GM12878 (cell line): ENCODE measurements at regions not wholly inside any gene's neighbourhood (a gene's known extent, or its start where the extent isn't known, plus 50 kb on each side); places are given as distances from the start of the nearest gene placed in this dataset.

Experiments
- ATAC-seq: fragments of 200-7000 bp; cut with Tn5 transposase; 3 replicates; pipeline ENCODE4 v1.9.1; 2020; ENCODE audit warnings: mild to moderate bottlenecking, moderate library complexity
- BruUV-seq: library from RNA; stranded (reverse); fragments of 400-500 nt; replicated peaks from 2 replicates; lab custom pipeline; 2021; lab: Mats Ljungman, UMichigan
- CTCF ChIA-PET: fragments of 300-600 bp; sonication (Branson Sonifier 250); formaldehyde crosslinking; extraction: SDS; loops from one replicate; lab custom pipeline; 2021; ENCODE audit warnings: inconsistent platforms; lab: Yijun Ruan, JAX
- POLR2A ChIA-PET: fragments of 350-600 bp; formaldehyde crosslinking; extraction: SDS; loops from one replicate; lab custom pipeline; 2021; ENCODE audit warnings: inconsistent platforms; lab: Charles Lee
- RAD21 ChIA-PET: fragments of 300-600 bp; sonication (Branson Sonifier 250); formaldehyde crosslinking; loops from one replicate; lab custom pipeline; 2023; ENCODE audit warnings: antibody characterized with exemption; ENCODE audit not compliant: unreplicated experiment; lab: Charles Lee
- SMC1A ChIA-PET: fragments of 300-600 bp; sonication (Branson Sonifier 250); formaldehyde crosslinking; loops from one replicate; lab custom pipeline; 2023; ENCODE audit not compliant: unreplicated experiment, uncharacterized antibody; lab: Charles Lee
- DNase-seq: peaks from one replicate; pipeline ENCODE4 v3.0.0-alpha.2; 2011; ENCODE audit warnings: low read depth, low spot score
- FAIRE-seq: peaks from 3 replicates; lab custom pipeline; 2011; peaks lifted over from hg19 to GRCh38; lab: Jason Lieb, UNC
- H2AFZ ChIP-seq: 2 replicates; pipeline ENCODE4 v1.6.0; 2011; ENCODE audit warnings: low read depth, low read length, control low read depth; ENCODE audit not compliant: control insufficient read depth
- H3K27ac ChIP-seq: 2 replicates; pipeline ENCODE4 v1.5.1; 2011; ENCODE audit warnings: control low read depth; ENCODE audit not compliant: control insufficient read depth, insufficient read depth
- H3K27me3 ChIP-seq, 2 experiments: replicated peaks in 1 of 2; 2 replicates each; pipeline versions ENCODE4 v1.6.0 to v1.6.1; 2011; ENCODE audit warnings: low read length in 1 of 2; ENCODE audit not compliant: control insufficient read depth in 2 of 2, insufficient read depth in 2 of 2
- H3K36me3 ChIP-seq, 2 experiments: 2 replicates each; pipeline ENCODE4 v1.5.1; 2011; ENCODE audit warnings: low read length in 1 of 2; ENCODE audit not compliant: control insufficient read depth in 2 of 2, insufficient read depth in 2 of 2
- H3K4me1 ChIP-seq: 2 replicates; pipeline ENCODE4 v1.6.1; 2011; ENCODE audit warnings: mild to moderate bottlenecking, low read length, moderate library complexity, mixed read lengths; ENCODE audit not compliant: control insufficient read depth, insufficient read depth
- H3K4me2 ChIP-seq: 2 replicates; pipeline ENCODE4 v1.6.0; 2011; ENCODE audit warnings: control low read depth; ENCODE audit not compliant: control insufficient read depth, insufficient read depth
- H3K4me3 ChIP-seq: fragments of 200-600 bp; sonication (generic); 2 replicates; pipeline ENCODE4 v1.5.1; 2016
- H3K79me2 ChIP-seq: 2 replicates; pipeline ENCODE4 v1.6.0; 2011; ENCODE audit warnings: low read length; ENCODE audit not compliant: control insufficient read depth, insufficient read depth
- H3K9ac ChIP-seq: 2 replicates; pipeline ENCODE4 v1.8.0; 2011; ENCODE audit warnings: low read length, control low read depth, mixed read lengths; ENCODE audit not compliant: control insufficient read depth, insufficient read depth
- H3K9me3 ChIP-seq: replicated peaks from 3 replicates; pipeline ENCODE4 v1.5.1; 2011; ENCODE audit warnings: mild to moderate bottlenecking, low read length; ENCODE audit not compliant: control insufficient read depth, insufficient read depth
- H4K20me1 ChIP-seq: 2 replicates; pipeline ENCODE4 v1.6.0; 2011; ENCODE audit not compliant: control insufficient read depth, insufficient read depth
- BACH1 ChIP-seq: fragments of 450-650 bp; IDR thresholded peaks from 2 replicates; pipeline ENCODE4 v1.6.1; 2017; ENCODE audit warnings: mild to moderate bottlenecking, borderline replicate concordance
- BRCA1 ChIP-seq: IDR thresholded peaks from 2 replicates; pipeline ENCODE4 v1.6.1; 2011; ENCODE audit warnings: low read depth, low read length, improper control_type of control experiment
- EED ChIP-seq: sonication (generic); IDR thresholded peaks from 2 replicates; pipeline ENCODE4 v1.6.1; 2016; ENCODE audit warnings: antibody characterized with exemption, low read depth
- EP300 ChIP-seq, 2 experiments: fragments of 150-350 bp in 1 of 2; IDR thresholded peaks; 2 replicates each; pipeline ENCODE4 v1.6.1; 2011 to 2012; ENCODE audit warnings: low read depth in 2 of 2, low read length in 2 of 2, borderline replicate concordance in 1 of 2, improper control_type of control experiment in 1 of 2, inconsistent platforms in 1 of 2; ENCODE audit not compliant: control insufficient read depth in 1 of 2
- NFYB ChIP-seq: IDR thresholded peaks from 2 replicates; pipeline ENCODE4 v1.6.1; 2011; ENCODE audit warnings: low read depth, mild to moderate bottlenecking, low read length, improper control_type of control experiment, moderate library complexity; ENCODE audit not compliant: insufficient read depth
- NR2C1 ChIP-seq: fragments of 450-650 bp; IDR thresholded peaks from 2 replicates; pipeline ENCODE4 v1.6.1; 2017; ENCODE audit warnings: antibody characterized with exemption, mild to moderate bottlenecking, moderate library complexity
- PML ChIP-seq: IDR thresholded peaks from 2 replicates; pipeline ENCODE4 v1.6.1; 2012; ENCODE audit warnings: low read length, inconsistent platforms
- POLR2AphosphoS5 ChIP-seq: IDR thresholded peaks from 2 replicates; pipeline ENCODE4 v1.6.1; 2011; ENCODE audit warnings: mild to moderate bottlenecking, low read length, inconsistent platforms
- RFX5 ChIP-seq: IDR thresholded peaks from 2 replicates; pipeline ENCODE4 v1.6.1; 2011; ENCODE audit warnings: low read depth, low read length, improper control_type of control experiment
- SMAD5 ChIP-seq: IDR thresholded peaks from 2 replicates; pipeline ENCODE4 v1.6.1; 2016; ENCODE audit warnings: antibody characterized with exemption, low read depth
- ZNF217 ChIP-seq: fragments of 450-650 bp; IDR thresholded peaks from 2 replicates; pipeline ENCODE4 v1.6.1; 2017; ENCODE audit warnings: antibody characterized with exemption, mild to moderate bottlenecking
- WGBS: methylation state at CpG from one replicate; pipeline ENCODE4 v1.1.6; 2016; ENCODE audit warnings: low lambda C conversion rate; ENCODE audit not compliant: insufficient replicate concordance, insufficient coverage; ENCODE audit errors: missing lambda C conversion rate; 5-methylcytosine and 5-hydroxymethylcytosine counted together
- in situ Hi-C: fragments of 300-500 bp; cut with MboI; formaldehyde crosslinking; loops from 9 replicates; pipeline ENCODE4 v1.14.3; 2018; ENCODE audit warnings: mixed read lengths
- intact Hi-C: fragments of 100-400 bp; cut with micrococcal nuclease; formaldehyde crosslinking; loops from one replicate; pipeline ENCODE4 v1.14.2; 2022; ENCODE audit not compliant: unreplicated experiment
- TF ChIP-seq, protein P1 (sequence below): fragments of 450-650 bp; formaldehyde crosslinking; IDR thresholded peaks from 2 replicates; pipeline ENCODE4 v1.5.0; 2022; ENCODE audit warnings: mild to moderate bottlenecking, missing genetic modification characterization
- TF ChIP-seq, protein P2 (sequence below): IDR thresholded peaks from 2 replicates; pipeline ENCODE4 v1.6.1; 2012; ENCODE audit warnings: low read depth, low read length, improper control_type of control experiment
- TF ChIP-seq, protein P3 (sequence below): IDR thresholded peaks from 2 replicates; pipeline ENCODE4 v1.6.1; 2011; ENCODE audit warnings: borderline replicate concordance, low read depth, mild to moderate bottlenecking, moderate library complexity, low read length; ENCODE audit not compliant: insufficient read depth, poor library complexity, severe bottlenecking

DNA sequence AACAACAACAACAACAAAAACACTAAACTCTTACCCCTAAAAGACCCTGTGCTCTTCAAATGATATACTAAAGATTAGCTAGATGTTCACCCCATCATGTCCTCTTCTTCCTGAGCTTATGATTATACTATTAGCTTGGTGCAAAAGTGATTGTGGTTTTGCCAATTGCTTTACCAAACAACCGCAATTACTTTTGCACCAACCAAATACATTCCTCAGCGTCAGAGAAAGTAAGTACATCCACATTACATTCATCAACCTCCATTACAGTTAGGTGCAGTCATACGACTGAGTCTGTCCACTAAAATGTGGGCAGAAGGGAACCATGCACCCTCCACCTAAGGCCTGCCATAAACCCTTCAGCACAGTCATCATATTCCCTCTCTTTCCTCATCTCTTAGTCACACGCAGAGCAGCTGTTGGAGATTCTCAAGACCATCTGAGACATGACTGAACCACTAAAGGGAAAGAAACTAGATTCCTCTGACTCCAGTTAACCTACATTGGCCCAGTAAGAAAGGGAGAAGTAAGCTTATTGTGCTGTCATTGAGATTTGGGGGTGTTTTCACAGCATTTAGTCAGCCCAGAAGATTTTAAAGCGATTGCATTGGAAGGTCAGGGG lies 181.6 kb upstream of the TLE4 start:
- Histone ChIP-seq H4K20me1 (no peaks in the 10 kb centered on the region), H3K79me2 (no peaks in the 10 kb centered on the region), H2AFZ (no peak overlapping the region), H3K27ac (no peak overlapping the region), H3K36me3 (no peaks in the 10 kb centered on the region), H3K4me3 (no peak overlapping the region), H3K4me1 (no peaks in the 10 kb centered on the region), H3K4me2 (no peak overlapping the region), H3K9ac (no peak overlapping the region), H3K9me3 (no peaks in the 10 kb centered on the region; the same call in 2 of the 3 replicates), H3K27me3 (no peaks in the 10 kb centered on the region)
- POLR2A ChIA-PET = no interaction called here
- intact Hi-C loops (no loop called here), in situ Hi-C loops (no loop called here)
- no TSS peak for BruUV-seq
- RAD21 ChIA-PET = no interaction called here
- no peak for TF ChIP-seq NFYB
- TF ChIP-seq ZNF217 = no peak
- no peak for TF ChIP-seq BACH1
- no peak for TF ChIP-seq SMAD5
- no peak for TF ChIP-seq RFX5
- no peak for TF ChIP-seq PML
- TF ChIP-seq, protein P1, sequence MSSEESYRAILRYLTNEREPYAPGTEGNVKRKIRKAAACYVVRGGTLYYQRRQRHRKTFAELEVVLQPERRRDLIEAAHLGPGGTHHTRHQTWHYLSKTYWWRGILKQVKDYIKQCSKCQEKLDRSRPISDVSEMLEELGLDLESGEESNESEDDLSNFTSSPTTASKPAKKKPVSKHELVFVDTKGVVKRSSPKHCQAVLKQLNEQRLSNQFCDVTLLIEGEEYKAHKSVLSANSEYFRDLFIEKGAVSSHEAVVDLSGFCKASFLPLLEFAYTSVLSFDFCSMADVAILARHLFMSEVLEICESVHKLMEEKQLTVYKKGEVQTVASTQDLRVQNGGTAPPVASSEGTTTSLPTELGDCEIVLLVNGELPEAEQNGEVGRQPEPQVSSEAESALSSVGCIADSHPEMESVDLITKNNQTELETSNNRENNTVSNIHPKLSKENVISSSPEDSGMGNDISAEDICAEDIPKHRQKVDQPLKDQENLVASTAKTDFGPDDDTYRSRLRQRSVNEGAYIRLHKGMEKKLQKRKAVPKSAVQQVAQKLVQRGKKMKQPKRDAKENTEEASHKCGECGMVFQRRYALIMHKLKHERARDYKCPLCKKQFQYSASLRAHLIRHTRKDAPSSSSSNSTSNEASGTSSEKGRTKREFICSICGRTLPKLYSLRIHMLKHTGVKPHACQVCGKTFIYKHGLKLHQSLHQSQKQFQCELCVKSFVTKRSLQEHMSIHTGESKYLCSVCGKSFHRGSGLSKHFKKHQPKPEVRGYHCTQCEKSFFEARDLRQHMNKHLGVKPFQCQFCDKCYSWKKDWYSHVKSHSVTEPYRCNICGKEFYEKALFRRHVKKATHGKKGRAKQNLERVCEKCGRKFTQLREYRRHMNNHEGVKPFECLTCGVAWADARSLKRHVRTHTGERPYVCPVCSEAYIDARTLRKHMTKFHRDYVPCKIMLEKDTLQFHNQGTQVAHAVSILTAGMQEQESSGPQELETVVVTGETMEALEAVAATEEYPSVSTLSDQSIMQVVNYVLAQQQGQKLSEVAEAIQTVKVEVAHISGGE (CRISPR knock-in tag) = no peak
- TF ChIP-seq NR2C1 = no peak
- TF ChIP-seq BRCA1 = no peak
- TF ChIP-seq, protein P2, sequence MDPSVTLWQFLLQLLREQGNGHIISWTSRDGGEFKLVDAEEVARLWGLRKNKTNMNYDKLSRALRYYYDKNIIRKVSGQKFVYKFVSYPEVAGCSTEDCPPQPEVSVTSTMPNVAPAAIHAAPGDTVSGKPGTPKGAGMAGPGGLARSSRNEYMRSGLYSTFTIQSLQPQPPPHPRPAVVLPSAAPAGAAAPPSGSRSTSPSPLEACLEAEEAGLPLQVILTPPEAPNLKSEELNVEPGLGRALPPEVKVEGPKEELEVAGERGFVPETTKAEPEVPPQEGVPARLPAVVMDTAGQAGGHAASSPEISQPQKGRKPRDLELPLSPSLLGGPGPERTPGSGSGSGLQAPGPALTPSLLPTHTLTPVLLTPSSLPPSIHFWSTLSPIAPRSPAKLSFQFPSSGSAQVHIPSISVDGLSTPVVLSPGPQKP = no peak
- TF ChIP-seq EP300 (IDR thresholded peaks at IDR 0.05; ENCODE audit: borderline replicate concordance in 1 of 2, control insufficient read depth in 1 of 2, low read depth in 2 of 2, low read length in 2 of 2) = no peak
- TF ChIP-seq POLR2AphosphoS5 = no peak
- no peak for TF ChIP-seq EED
- TF ChIP-seq, protein P3, sequence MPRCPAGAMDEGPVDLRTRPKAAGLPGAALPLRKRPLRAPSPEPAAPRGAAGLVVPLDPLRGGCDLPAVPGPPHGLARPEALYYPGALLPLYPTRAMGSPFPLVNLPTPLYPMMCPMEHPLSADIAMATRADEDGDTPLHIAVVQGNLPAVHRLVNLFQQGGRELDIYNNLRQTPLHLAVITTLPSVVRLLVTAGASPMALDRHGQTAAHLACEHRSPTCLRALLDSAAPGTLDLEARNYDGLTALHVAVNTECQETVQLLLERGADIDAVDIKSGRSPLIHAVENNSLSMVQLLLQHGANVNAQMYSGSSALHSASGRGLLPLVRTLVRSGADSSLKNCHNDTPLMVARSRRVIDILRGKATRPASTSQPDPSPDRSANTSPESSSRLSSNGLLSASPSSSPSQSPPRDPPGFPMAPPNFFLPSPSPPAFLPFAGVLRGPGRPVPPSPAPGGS = no peak
- WGBS = 55% methylated on average over 5 of the region's 5 CpGs
- CTCF ChIA-PET = no interaction called here
- SMC1A ChIA-PET = interaction anchor here (0.9 to 1.6 kb wide), 2 partner anchors 12 to 126 kb away, joined by 3 to 10 read pairs; no protein-coding TSS in a partner anchor
- ATAC-seq (no peak), FAIRE-seq (no peak), DNase-seq (no peak)
